SK-N-SH treated with all-trans-retinoic acid at 6 μM for 48 hours (cell line): ENCODE measurements at regions not wholly inside any gene's neighbourhood (a gene's known extent, or its start where the extent isn't known, plus 50 kb on each side); places are given as distances from the start of the nearest gene placed in this dataset.

Experiments used
- OSR1 ChIP-seq: fragments of 250-450 bp; sonication (Bioruptor Pico); IDR thresholded peaks from 2 replicates; pipeline ENCODE4 v1.8.0; 2022; ENCODE audit warnings: moderate library complexity, mild to moderate bottlenecking, inconsistent platforms
- PATZ1 ChIP-seq: fragments of 250-450 bp; sonication (Bioruptor Pico); IDR thresholded peaks from 2 replicates; pipeline ENCODE4 v1.8.0; 2020; ENCODE audit warnings: mild to moderate bottlenecking, moderate library complexity, borderline replicate concordance
- TOX ChIP-seq: fragments of 250-450 bp; sonication (Bioruptor Pico); IDR thresholded peaks from 2 replicates; pipeline ENCODE4 v1.8.0; 2021; ENCODE audit warnings: mild to moderate bottlenecking, moderate library complexity, borderline replicate concordance
- ZFP3 ChIP-seq: fragments of 250-450 bp; sonication (Bioruptor Pico); IDR thresholded peaks from 2 replicates; pipeline ENCODE4 v1.5.0; 2020; ENCODE audit warnings: mild to moderate bottlenecking, moderate library complexity
- ZNF565 ChIP-seq: fragments of 450-650 bp; formaldehyde crosslinking; conservative IDR thresholded peaks from 2 replicates; pipeline ENCODE4 v1.5.0; 2020; ENCODE audit warnings: low read depth, mild to moderate bottlenecking, moderate library complexity

GRCh38 chr1:79531790-79532189, 525.3 kb upstream of the ADGRL4 start:
- TF ChIP-seq ZNF565 (no peak), ZFP3 (CRISPR knock-in tag) (no peak), PATZ1 (CRISPR knock-in tag) (no peak), TOX (CRISPR knock-in tag) (no peak), OSR1 (CRISPR knock-in tag) (no peak)
